Activated CD8-positive, alpha-beta memory T cell treated with anti-CD3 and anti-CD28 coated beads, Interleukin-2, amount 50 U/mL, for 48 hours (primary cell): ENCODE measurements at regions not wholly inside any gene's neighbourhood (a gene's known extent, or its start where the extent isn't known, plus 50 kb on each side); places are given as distances from the start of the nearest gene placed in this dataset.

Experiments
- DNase-seq: peaks from one replicate; pipeline ENCODE4 v3.0.0-alpha.2; 2020

- no peak for DNase-seq
These were observed 684.7 kb downstream of the EPHA4 start for GRCh38 chr2:220887271-220887870.

- DNase-seq = no peak
These were observed 684.2 kb downstream of the EPHA4 start for GRCh38 chr2:220887876-220888275.

DNA sequence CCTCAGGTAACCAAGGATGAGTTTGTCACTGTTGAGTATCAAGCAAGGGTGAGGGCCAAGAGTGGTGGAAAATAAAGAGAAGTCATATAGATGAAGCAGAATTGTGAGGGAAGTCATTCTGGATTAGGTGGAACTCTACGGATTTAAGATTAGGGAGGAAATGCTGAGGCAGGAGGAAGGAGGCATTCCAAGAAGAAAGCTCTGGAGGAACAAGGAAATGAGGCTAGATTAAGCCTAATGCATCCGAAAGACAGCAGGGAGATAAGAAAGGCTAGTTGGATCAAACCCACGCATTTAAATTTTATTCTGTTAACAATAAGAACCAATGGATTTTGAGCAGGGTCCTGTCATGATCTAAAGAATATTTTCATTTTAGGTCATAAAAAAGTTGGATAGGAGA is 681.2 kb downstream of the EPHA4 start:
- DNase-seq = no peak

DNA sequence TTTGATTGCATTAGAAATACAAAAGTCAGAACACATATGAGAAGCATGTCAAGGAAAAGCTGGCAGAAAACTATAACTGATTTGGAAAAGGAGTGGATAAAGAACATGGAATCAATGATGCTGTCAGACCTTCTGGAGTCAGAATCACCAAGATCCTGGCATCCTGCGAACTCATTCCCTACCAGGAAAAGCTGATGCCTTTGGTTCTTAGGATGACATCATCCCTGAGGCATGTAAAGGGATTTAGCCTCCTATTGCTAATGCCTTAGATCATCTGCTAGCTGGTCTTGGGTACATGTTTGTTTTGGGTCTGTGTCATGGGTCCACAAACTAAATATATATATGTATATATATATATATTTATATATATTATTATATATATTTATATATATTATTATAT is 680.7 kb downstream of the EPHA4 start:
- no peak for DNase-seq

GRCh38 chr2:220892018-220892634 is 680.0 kb downstream of the EPHA4 start:
- DNase-seq = no peak

GRCh38 chr2:220893411-220893810 is 678.7 kb downstream of the EPHA4 start:
- no peak for DNase-seq

DNA sequence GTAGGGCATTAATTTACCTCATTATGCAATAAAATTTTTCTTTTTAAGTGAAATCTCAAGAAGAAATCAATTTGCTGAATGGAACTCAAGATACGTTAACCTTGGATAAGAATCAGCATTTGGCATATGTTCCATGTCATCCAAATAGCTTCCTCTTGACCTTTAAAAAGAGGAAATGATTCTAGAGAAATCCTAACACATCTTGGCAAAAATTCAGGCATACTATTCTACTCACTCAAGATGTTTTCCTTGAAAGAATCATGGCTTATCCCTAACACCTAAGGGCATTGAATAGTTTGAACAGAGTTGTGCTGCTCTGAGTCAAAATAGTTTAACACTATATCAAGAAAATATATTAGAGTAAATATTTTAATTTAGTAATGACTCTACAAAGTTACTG is 678.0 kb downstream of the EPHA4 start:
- DNase-seq = no peak

DNA sequence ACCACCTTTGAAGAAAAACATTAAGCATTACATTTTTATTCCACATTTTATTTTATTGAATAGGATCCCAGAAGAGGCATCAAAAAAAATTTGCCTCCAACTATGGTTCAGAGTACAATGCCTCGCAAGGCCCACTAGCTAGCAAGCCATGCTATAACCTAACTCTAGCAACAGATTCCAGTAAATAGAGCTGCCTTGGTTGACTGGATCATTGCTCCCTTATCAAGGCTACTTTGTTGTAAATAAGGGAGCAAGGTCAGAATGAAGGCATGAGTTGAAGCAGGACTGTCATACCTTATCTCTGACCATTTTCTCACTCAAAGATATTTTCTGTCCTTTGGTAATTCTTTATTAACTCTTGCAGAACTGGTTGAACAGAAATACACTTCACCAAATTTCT is 672.6 kb downstream of the EPHA4 start:
- no peak for DNase-seq

DNA sequence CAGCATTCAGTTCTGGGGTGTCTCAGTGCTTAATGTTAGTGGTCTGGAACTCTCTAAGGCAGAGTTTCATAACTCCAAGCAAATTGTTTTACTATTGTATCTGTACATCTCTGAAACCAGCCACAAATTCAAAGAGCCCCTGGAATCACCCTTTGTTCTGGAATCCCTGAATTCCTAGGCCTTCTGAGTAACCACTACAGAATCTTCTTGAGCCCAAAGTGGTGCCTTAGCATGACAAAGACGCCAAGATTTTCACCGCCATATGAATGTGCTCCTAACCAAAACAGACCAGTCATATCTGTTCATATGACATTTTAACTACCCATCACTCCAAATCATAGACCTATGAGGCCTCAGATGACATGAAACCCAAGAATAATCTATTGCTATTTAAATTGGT is 668.1 kb downstream of the EPHA4 start:
- no peak for DNase-seq

DNA sequence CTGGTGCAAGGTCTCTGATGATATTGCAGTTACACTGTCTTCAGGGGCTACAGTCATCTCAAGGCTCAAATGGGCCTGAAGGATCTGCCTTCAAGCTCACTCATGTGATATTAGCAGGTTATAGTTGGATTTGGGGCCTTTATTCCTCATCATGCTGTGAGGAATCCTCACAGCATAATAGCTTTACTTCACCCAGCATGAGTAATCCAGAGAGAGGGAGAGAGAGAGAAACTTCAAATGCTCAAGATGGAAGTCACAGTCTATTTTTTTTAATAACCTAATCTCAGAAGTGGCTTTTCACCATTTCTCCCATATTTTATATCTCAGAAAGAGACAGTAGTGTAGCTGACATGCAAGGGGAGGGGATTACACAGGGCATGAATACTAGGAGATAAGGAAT is 658.7 kb downstream of the EPHA4 start:
- DNase-seq = no peak

GRCh38 chr2:220915092-220915623 is 656.9 kb downstream of the EPHA4 start:
- no peak for DNase-seq

- no peak for DNase-seq
These were observed 655.2 kb downstream of the EPHA4 start for GRCh38 chr2:220916931-220917330.

GRCh38 chr2:220930271-220931076 is 641.6 kb downstream of the EPHA4 start:
- no peak for DNase-seq

- no peak for DNase-seq
These were observed 640.6 kb downstream of the EPHA4 start for GRCh38 chr2:220931491-220931890.

- DNase-seq = no peak
These were observed 640.1 kb downstream of the EPHA4 start for GRCh38 chr2:220932041-220932440.

- no peak for DNase-seq
These were observed 636.2 kb downstream of the EPHA4 start for GRCh38 chr2:220935789-220936321.

GRCh38 chr2:220936641-220937197 is 635.4 kb downstream of the EPHA4 start:
- no peak for DNase-seq

DNA sequence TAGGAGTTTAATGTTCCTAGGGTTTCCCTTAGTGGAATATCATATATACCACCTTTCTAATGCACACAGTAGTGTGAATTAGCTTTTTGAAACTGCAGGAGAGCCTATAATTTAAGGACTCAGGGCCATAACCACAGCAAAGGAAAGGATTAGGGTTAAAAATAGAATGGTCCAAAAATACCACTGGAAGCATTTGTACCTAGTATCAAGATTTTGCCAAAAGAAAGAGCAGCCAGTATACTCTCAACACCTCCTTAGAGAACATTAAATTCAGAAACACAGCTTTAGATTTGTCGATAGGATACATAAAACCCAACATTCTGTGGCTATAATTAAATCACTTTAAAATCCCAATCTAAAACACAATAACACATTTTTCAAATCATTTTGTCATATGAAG is 634.9 kb downstream of the EPHA4 start:
- DNase-seq = no peak

DNA sequence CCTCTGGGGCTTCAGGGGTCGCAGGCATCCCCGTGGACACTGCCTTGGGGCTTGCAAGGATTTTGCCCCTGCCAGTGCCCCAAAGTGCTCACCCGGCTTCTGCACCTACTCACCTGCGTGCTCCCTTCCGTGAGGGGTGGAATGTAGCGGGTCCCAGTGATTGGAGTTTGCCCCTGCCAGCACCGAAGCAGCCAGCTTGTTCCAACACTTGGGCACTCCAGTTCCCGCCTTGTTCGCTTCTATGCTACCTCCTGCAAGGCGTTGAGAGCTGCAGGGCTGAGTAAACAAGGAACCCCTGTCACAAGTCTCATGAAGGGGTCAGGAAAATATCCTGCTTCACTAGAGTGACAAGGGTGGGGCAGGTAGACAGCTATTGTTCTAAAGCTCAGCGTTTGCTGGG is 631.5 kb downstream of the EPHA4 start:
- no peak for DNase-seq

- no peak for DNase-seq
These were observed 630.4 kb downstream of the EPHA4 start for GRCh38 chr2:220941683-220942082.

GRCh38 chr2:220946552-220946951 is 625.6 kb downstream of the EPHA4 start:
- no peak for DNase-seq

GRCh38 chr2:220948579-220948978 is 623.5 kb downstream of the EPHA4 start:
- DNase-seq = no peak

GRCh38 chr2:220949466-220949865 is 622.6 kb downstream of the EPHA4 start:
- no peak for DNase-seq
